Neural cell (in vitro differentiated cells): ENCODE measurements at regions not wholly inside any gene's neighbourhood (a gene's known extent, or its start where the extent isn't known, plus 50 kb on each side); places are given as distances from the start of the nearest gene placed in this dataset.

ENCODE experiments used
- TF ChIP-seq, protein P1 (sequence below): fragments of 450-650 bp; IDR thresholded peaks from 2 replicates; pipeline ENCODE4 v1.5.1; 2014; ENCODE audit warnings: antibody characterized with exemption, mild to moderate bottlenecking, moderate library complexity; ENCODE audit not compliant: poor library complexity, severe bottlenecking
- TF ChIP-seq, protein P2 (sequence below): IDR thresholded peaks from 2 replicates; pipeline ENCODE4 v1.6.1; 2012; ENCODE audit warnings: borderline replicate concordance

DNA sequence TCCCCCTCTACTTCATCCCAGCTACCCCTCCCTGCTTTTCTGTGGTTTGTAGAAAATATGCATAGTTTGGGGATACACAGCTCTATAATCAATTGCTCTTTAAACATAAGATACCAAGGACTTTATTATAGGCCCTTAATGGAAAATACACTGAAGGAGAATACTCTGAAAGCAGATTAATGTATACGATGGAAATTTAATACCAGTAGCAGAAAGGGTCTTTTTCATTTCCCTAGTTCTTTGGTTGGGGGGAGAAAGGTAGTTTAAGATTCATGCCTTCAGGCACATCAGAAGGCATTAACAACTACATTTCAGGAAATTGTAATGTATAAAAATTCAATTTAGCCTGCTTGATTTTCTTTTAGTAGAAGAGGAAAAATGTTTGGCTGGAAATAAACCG lies 452.9 kb upstream of the ZNF608 start:
- TF ChIP-seq, protein P1, sequence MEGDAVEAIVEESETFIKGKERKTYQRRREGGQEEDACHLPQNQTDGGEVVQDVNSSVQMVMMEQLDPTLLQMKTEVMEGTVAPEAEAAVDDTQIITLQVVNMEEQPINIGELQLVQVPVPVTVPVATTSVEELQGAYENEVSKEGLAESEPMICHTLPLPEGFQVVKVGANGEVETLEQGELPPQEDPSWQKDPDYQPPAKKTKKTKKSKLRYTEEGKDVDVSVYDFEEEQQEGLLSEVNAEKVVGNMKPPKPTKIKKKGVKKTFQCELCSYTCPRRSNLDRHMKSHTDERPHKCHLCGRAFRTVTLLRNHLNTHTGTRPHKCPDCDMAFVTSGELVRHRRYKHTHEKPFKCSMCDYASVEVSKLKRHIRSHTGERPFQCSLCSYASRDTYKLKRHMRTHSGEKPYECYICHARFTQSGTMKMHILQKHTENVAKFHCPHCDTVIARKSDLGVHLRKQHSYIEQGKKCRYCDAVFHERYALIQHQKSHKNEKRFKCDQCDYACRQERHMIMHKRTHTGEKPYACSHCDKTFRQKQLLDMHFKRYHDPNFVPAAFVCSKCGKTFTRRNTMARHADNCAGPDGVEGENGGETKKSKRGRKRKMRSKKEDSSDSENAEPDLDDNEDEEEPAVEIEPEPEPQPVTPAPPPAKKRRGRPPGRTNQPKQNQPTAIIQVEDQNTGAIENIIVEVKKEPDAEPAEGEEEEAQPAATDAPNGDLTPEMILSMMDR, result no peak
- TF ChIP-seq, protein P2, sequence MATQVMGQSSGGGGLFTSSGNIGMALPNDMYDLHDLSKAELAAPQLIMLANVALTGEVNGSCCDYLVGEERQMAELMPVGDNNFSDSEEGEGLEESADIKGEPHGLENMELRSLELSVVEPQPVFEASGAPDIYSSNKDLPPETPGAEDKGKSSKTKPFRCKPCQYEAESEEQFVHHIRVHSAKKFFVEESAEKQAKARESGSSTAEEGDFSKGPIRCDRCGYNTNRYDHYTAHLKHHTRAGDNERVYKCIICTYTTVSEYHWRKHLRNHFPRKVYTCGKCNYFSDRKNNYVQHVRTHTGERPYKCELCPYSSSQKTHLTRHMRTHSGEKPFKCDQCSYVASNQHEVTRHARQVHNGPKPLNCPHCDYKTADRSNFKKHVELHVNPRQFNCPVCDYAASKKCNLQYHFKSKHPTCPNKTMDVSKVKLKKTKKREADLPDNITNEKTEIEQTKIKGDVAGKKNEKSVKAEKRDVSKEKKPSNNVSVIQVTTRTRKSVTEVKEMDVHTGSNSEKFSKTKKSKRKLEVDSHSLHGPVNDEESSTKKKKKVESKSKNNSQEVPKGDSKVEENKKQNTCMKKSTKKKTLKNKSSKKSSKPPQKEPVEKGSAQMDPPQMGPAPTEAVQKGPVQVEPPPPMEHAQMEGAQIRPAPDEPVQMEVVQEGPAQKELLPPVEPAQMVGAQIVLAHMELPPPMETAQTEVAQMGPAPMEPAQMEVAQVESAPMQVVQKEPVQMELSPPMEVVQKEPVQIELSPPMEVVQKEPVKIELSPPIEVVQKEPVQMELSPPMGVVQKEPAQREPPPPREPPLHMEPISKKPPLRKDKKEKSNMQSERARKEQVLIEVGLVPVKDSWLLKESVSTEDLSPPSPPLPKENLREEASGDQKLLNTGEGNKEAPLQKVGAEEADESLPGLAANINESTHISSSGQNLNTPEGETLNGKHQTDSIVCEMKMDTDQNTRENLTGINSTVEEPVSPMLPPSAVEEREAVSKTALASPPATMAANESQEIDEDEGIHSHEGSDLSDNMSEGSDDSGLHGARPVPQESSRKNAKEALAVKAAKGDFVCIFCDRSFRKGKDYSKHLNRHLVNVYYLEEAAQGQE, result no peak
